GM23248 (cell line): ENCODE measurements at regions not wholly inside any gene's neighbourhood (a gene's known extent, or its start where the extent isn't known, plus 50 kb on each side); places are given as distances from the start of the nearest gene placed in this dataset.

Experiments
- EZH2 ChIP-seq: fragments of 200-600 bp; sonication (generic); IDR thresholded peaks from 2 replicates; pipeline ENCODE4 v1.6.1; 2018; ENCODE audit warnings: antibody characterized with exemption, mild to moderate bottlenecking; ENCODE audit not compliant: insufficient read depth, poor library complexity, severe bottlenecking
- EZH2phosphoT487 ChIP-seq: fragments of 200-600 bp; sonication (generic); IDR thresholded peaks from 2 replicates; pipeline ENCODE4 v1.6.1; 2018; ENCODE audit warnings: antibody characterized with exemption, moderate library complexity, mild to moderate bottlenecking, low read depth; ENCODE audit not compliant: insufficient read depth

GRCh38 chr11:86724137-86724536 is 51.7 kb upstream of the ME3 start:
- TF ChIP-seq EZH2 (no peak), EZH2phosphoT487 (no peak)
